Neural progenitor cell (in vitro differentiated cells): ENCODE measurements at regions not wholly inside any gene's neighbourhood (a gene's known extent, or its start where the extent isn't known, plus 50 kb on each side); places are given as distances from the start of the nearest gene placed in this dataset.

Experiments used
- DNase-seq: peaks from one replicate; pipeline ENCODE4 v3.0.0-alpha.2; 2016; ENCODE audit warnings: low spot score
- H2AFZ ChIP-seq: fragments of 200-600 bp; sonication (generic); replicated peaks from 2 replicates; pipeline ENCODE4 v1.6.1; 2016; ENCODE audit warnings: antibody characterized with exemption
- H3F3A ChIP-seq: fragments of 200-600 bp; sonication (generic); 2 replicates; pipeline ENCODE4 v1.6.1; 2016; ENCODE audit warnings: antibody characterized with exemption, low read depth
- H3K27ac ChIP-seq: fragments of 200-600 bp; sonication (generic); 2 replicates; pipeline ENCODE4 v1.5.1; 2016; ENCODE audit warnings: mild to moderate bottlenecking
- H3K27me3 ChIP-seq: fragments of 200-600 bp; sonication (generic); 2 replicates; pipeline ENCODE4 v1.6.1; 2016; ENCODE audit warnings: mild to moderate bottlenecking, moderate library complexity
- H3K36me3 ChIP-seq: fragments of 200-600 bp; sonication (generic); 2 replicates; pipeline ENCODE4 v1.5.1; 2016
- H3K4me1 ChIP-seq: fragments of 200-600 bp; sonication (generic); 2 replicates; pipeline ENCODE4 v1.6.1; 2016; ENCODE audit warnings: mixed run types
- H3K4me2 ChIP-seq: fragments of 200-600 bp; sonication (generic); 2 replicates; pipeline ENCODE4 v1.6.1; 2016
- H3K4me3 ChIP-seq: fragments of 200-600 bp; sonication (generic); 2 replicates; pipeline ENCODE4 v1.5.1; 2016
- H3K79me2 ChIP-seq: fragments of 200-600 bp; sonication (generic); 2 replicates; pipeline ENCODE4 v1.6.1; 2016; ENCODE audit warnings: low read depth
- H3K9ac ChIP-seq: fragments of 200-600 bp; sonication (generic); 2 replicates; pipeline ENCODE4 v1.6.1; 2016
- H3K9me3 ChIP-seq: fragments of 200-600 bp; sonication (generic); 2 replicates; pipeline ENCODE4 v1.5.1; 2016; ENCODE audit warnings: low read depth
- H4K20me1 ChIP-seq: fragments of 200-600 bp; sonication (generic); 2 replicates; pipeline ENCODE4 v1.6.1; 2016; ENCODE audit warnings: low read depth
- H3K27ac Mint-ChIP-seq: 3 replicates; pipeline ENCODE4 v1.8.0; 2021; ENCODE audit warnings: mixed read lengths
- H3K27me3 Mint-ChIP-seq: 2 replicates; pipeline ENCODE4 v1.8.0; 2022; ENCODE audit warnings: low read depth, mild to moderate bottlenecking, inconsistent platforms, moderate library complexity, mixed read lengths; ENCODE audit not compliant: insufficient read depth
- H3K36me3 Mint-ChIP-seq: 3 replicates; pipeline ENCODE4 v1.8.0; 2021; ENCODE audit warnings: mixed read lengths
- H3K4me1 Mint-ChIP-seq: 3 replicates; pipeline ENCODE4 v1.8.0; 2021; ENCODE audit warnings: mixed read lengths
- H3K4me3 Mint-ChIP-seq: 3 replicates; pipeline ENCODE4 v1.8.0; 2021; ENCODE audit warnings: mild to moderate bottlenecking, moderate library complexity, mixed read lengths
- H3K9me3 Mint-ChIP-seq: 3 replicates; pipeline ENCODE4 v1.8.0; 2020; ENCODE audit warnings: mixed read lengths
- CTCF ChIP-seq: fragments of 200-600 bp; sonication (generic); IDR thresholded peaks from 2 replicates; pipeline ENCODE4 v1.5.1; 2017; ENCODE audit warnings: antibody characterized with exemption, mild to moderate bottlenecking
- EZH2 ChIP-seq: fragments of 200-600 bp; sonication (generic); IDR thresholded peaks from 2 replicates; pipeline ENCODE4 v1.6.1; 2017; ENCODE audit warnings: antibody characterized with exemption, mild to moderate bottlenecking, moderate library complexity
- EZH2phosphoT487 ChIP-seq: fragments of 200-600 bp; sonication (generic); IDR thresholded peaks from 2 replicates; pipeline ENCODE4 v1.6.1; 2017; ENCODE audit warnings: antibody characterized with exemption

GRCh38 chr5:92730486-92730885 is 850.5 kb downstream of the NR2F1-AS1 start:
- Histone ChIP-seq H2AFZ (no peak overlapping the region), H3F3A (no peaks in the 10 kb centered on the region), H3K4me1 (no peaks in the 10 kb centered on the region), H3K9ac (no peak overlapping the region), H3K4me3 (no peak overlapping the region), H3K9me3 (no peaks in the 10 kb centered on the region), H3K4me2 (no peak overlapping the region), H3K27me3 (no peaks in the 10 kb centered on the region), H3K27ac (no peak overlapping the region), H3K36me3 (no peaks in the 10 kb centered on the region), H4K20me1 (no peaks in the 10 kb centered on the region), H3K79me2 (no peaks in the 10 kb centered on the region)
- Mint-ChIP-seq H3K27ac (no peak overlapping the region), H3K36me3 (no peaks in the 10 kb centered on the region), H3K4me3 (no peak overlapping the region), H3K9me3 (no peaks in the 10 kb centered on the region), H3K4me1 (no peaks in the 10 kb centered on the region), H3K27me3 (peaks cover 2% of the 10 kb centered on the region)
- TF ChIP-seq CTCF (no peak), EZH2 (no peak), EZH2phosphoT487 (no peak)
- no peak for DNase-seq

- Histone ChIP-seq H3K36me3 (no peaks in the 10 kb centered on the region), H3K79me2 (no peaks in the 10 kb centered on the region), H3K27ac (no peak overlapping the region), H3K9ac (no peak overlapping the region), H3K4me3 (no peak overlapping the region), H4K20me1 (no peaks in the 10 kb centered on the region), H3F3A (no peaks in the 10 kb centered on the region), H3K9me3 (no peaks in the 10 kb centered on the region), H2AFZ (no peak overlapping the region), H3K4me1 (no peaks in the 10 kb centered on the region), H3K4me2 (no peak overlapping the region), H3K27me3 (no peaks in the 10 kb centered on the region)
- Mint-ChIP-seq H3K4me1 (no peaks in the 10 kb centered on the region), H3K36me3 (no peaks in the 10 kb centered on the region), H3K9me3 (peaks cover 6% of the 10 kb centered on the region), H3K4me3 (no peak overlapping the region), H3K27me3 (peaks cover 2% of the 10 kb centered on the region), H3K27ac (no peak overlapping the region)
- TF ChIP-seq CTCF (no peak), EZH2 (no peak), EZH2phosphoT487 (no peak)
- no peak for DNase-seq
These were observed 851.9 kb downstream of the NR2F1-AS1 start for GRCh38 chr5:92729088-92729487.

GRCh38 chr5:92715946-92716520 is 865.0 kb downstream of the NR2F1-AS1 start:
- Histone ChIP-seq H3K9ac (no peak overlapping the region), H4K20me1 (no peaks in the 10 kb centered on the region), H3K4me2 (no peak overlapping the region), H3K27me3 (no peaks in the 10 kb centered on the region), H3K9me3 (no peaks in the 10 kb centered on the region), H3F3A (no peaks in the 10 kb centered on the region), H3K27ac (no peak overlapping the region), H3K79me2 (no peaks in the 10 kb centered on the region), H2AFZ (no peak overlapping the region), H3K4me1 (no peaks in the 10 kb centered on the region), H3K4me3 (no peak overlapping the region), H3K36me3 (no peaks in the 10 kb centered on the region)
- H3K4me1 Mint-ChIP-seq, result peaks cover 7% of the 10 kb centered on the region
- H3K9me3 Mint-ChIP-seq, result no peaks in the 10 kb centered on the region
- no peaks in the 10 kb centered on the region for H3K36me3 Mint-ChIP-seq
- no peak overlapping the region for H3K27ac Mint-ChIP-seq
- no peak overlapping the region for H3K4me3 Mint-ChIP-seq
- TF ChIP-seq EZH2phosphoT487 (no peak), EZH2 (no peak), CTCF (no peak)
- H3K27me3 Mint-ChIP-seq, result no peaks in the 10 kb centered on the region
- DNase-seq, result no peak
